ENCODE measurements at regions not wholly inside any gene's neighbourhood (a gene's known extent, or its start where the extent isn't known, plus 50 kb on each side); places are given as distances from the start of the nearest gene placed in this dataset.
A peak's percentile ranks its signal among the peaks of the same experiment; 100 is the strongest.
"Not testable (repeated sequence)": the region's sequence is repeated elsewhere in the genome, so short reads cannot be mapped to it uniquely, and the experiment has no call there.

DNA sequence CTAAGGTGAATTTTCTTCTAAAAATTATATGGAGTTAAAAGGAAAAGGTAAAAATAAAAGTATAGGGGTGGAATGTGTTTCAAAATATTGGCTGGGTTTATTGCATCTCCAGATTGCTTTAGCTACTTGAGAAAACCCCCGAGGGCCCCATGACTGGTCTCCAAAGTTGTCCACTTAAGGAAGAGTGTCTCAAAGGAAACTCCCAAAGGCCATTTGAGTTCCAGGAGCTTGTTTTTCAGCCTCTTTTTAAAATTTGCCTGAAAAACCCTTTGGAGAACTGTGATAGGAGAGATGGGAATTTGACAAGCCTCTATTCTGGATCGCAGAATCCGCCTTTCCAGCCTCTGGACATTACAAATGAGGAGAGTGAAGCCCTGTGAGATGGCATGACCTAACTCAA is 225.6 kb downstream of the ZNF326 start:
- no peak overlapping the region for H3K9ac ChIP-seq (ENCODE audit: extremely low read depth, insufficient read length, low read length)
- no peak overlapping the region for H3K14ac ChIP-seq (ENCODE audit: insufficient read depth, low read length)
- H3K27ac ChIP-seq (ENCODE audit: insufficient read length, low read depth, low read length) = no peak overlapping the region
- DNase-seq = no peak
- H2AK5ac ChIP-seq (ENCODE audit: insufficient read length, low read length) = no peak overlapping the region
- no peak overlapping the region for H3K4ac ChIP-seq (ENCODE audit: low read depth, low read length)
- H2BK20ac ChIP-seq (ENCODE audit: low read depth, low read length, poor library complexity, severe bottlenecking) = no peak overlapping the region
- H4K91ac ChIP-seq (ENCODE audit: insufficient read length, low read depth, low read length) = no peak overlapping the region
- Mint-ChIP-seq H3K27ac (no peak overlapping the region; a peak in 1 of 7 replicates), H3K27me3 (ENCODE audit: low read depth) (no peaks in the 10 kb centered on the region; the same call in 1 of the 2 replicates), H3K4me3 (peak overlapping the region; percentile 92 to 96; a peak in 4 of 5 replicates), H3K9me3 (peaks cover 15 to 17% of the 10 kb centered on the region in 2 experiments), H3K4me1 (peaks cover 17 to 19% of the 10 kb centered on the region in 2 experiments), H3K36me3 (ENCODE audit: insufficient read depth in 1 of 3, low read depth in 3 of 3) (peaks cover 16 to 32% (median 22%) of the 10 kb centered on the region in 3 experiments)
- no peaks in the 10 kb centered on the region for H3K23me2 ChIP-seq (ENCODE audit: insufficient read length, low read depth, low read length, poor library complexity, severe bottlenecking)
- no peak overlapping the region for H2BK120ac ChIP-seq (ENCODE audit: low read depth, low read length, poor library complexity, severe bottlenecking)
- no CpG with 5 or more reads among the region's 3 CpGs for WGBS (ENCODE audit: extremely low coverage, insufficient read length, low lambda C conversion rate)
- no peaks in the 10 kb centered on the region for H4K20me1 ChIP-seq (ENCODE audit: control insufficient read depth, insufficient read depth, insufficient read length)
- no peak overlapping the region for H2BK5ac ChIP-seq (ENCODE audit: insufficient read length, low read length)
- no peak overlapping the region for H3K18ac ChIP-seq (ENCODE audit: insufficient read length, low read depth, low read length)
- no peak overlapping the region for H2BK15ac ChIP-seq (ENCODE audit: low read depth, low read length)
- H2BK12ac ChIP-seq (ENCODE audit: insufficient read length, low read depth, low read length) = no peak overlapping the region
- no peaks in the 10 kb centered on the region for H3K79me2 ChIP-seq (ENCODE audit: insufficient read depth, low read length)
- no peaks in the 10 kb centered on the region for H3K27me3 ChIP-seq (ENCODE audit: insufficient read depth, low read length)
- H3K79me1 ChIP-seq (ENCODE audit: insufficient read depth, low read depth, low read length, poor library complexity, severe bottlenecking) = no peaks in the 10 kb centered on the region
- H3K9me3 ChIP-seq (ENCODE audit: control insufficient read depth, low read depth, low read length) = no peaks in the 10 kb centered on the region
- no peak overlapping the region for H4K5ac ChIP-seq (ENCODE audit: insufficient read length, low read depth, low read length)
- no peaks in the 10 kb centered on the region for H3K4me1 ChIP-seq (ENCODE audit: insufficient read depth, low read length)
- peak overlapping the region; percentile 21 for H3K4me2 ChIP-seq (ENCODE audit: insufficient read depth, insufficient read length, low read length)
- no peak overlapping the region for H4K8ac ChIP-seq (replicated peaks; ENCODE audit: insufficient read length, low read depth, low read length)
- no peak overlapping the region for H3K23ac ChIP-seq (ENCODE audit: insufficient read length, low read depth, low read length)
- H2AFZ ChIP-seq (ENCODE audit: low read length) = no peak overlapping the region
- no peak overlapping the region for H3K56ac ChIP-seq (ENCODE audit: insufficient read length, low read depth, low read length)
- TF ChIP-seq, protein P1, sequence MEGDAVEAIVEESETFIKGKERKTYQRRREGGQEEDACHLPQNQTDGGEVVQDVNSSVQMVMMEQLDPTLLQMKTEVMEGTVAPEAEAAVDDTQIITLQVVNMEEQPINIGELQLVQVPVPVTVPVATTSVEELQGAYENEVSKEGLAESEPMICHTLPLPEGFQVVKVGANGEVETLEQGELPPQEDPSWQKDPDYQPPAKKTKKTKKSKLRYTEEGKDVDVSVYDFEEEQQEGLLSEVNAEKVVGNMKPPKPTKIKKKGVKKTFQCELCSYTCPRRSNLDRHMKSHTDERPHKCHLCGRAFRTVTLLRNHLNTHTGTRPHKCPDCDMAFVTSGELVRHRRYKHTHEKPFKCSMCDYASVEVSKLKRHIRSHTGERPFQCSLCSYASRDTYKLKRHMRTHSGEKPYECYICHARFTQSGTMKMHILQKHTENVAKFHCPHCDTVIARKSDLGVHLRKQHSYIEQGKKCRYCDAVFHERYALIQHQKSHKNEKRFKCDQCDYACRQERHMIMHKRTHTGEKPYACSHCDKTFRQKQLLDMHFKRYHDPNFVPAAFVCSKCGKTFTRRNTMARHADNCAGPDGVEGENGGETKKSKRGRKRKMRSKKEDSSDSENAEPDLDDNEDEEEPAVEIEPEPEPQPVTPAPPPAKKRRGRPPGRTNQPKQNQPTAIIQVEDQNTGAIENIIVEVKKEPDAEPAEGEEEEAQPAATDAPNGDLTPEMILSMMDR (conservative IDR thresholded peaks at IDR 0.05) = no peak
- H3T11ph ChIP-seq (ENCODE audit: low read length) = no peak overlapping the region

DNA sequence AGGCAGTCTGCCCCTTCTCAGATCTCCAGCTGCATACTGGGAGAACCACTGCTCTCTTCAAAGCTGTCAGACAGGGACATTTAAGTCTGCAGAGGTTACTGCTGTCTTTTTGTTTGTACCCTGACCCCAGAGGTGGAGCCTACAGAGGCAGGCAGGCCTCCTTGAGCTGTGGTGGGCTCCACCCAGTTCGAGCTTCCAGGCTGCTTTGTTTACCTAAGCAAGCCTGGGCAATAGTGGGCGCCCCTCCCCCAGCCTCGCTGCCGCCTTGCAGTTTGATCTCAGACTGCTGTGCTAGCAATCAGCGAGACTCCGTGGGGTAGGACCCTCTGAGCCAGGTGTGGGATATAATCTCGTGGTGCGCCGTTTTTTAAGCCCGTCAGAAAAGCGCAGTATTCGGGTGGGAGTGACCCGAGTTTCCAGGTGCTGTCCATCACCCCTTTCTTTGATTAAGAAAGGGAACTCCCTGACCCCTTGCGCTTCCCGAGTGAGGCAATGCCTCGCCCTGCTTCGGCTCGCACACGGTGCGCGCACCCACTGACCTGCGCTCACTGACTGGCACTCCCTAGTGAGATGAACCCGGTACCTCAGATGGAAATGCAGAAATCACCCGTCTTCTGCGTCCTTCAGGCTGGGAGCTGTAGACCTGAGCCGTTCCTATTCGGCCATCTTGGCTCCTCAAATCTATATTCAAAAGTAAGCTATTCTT is 224.4 kb downstream of the ZNF326 start:
- H3K4ac ChIP-seq (ENCODE audit: low read depth, low read length); H2BK20ac ChIP-seq (ENCODE audit: low read depth, low read length, poor library complexity, severe bottlenecking); H3T11ph ChIP-seq (ENCODE audit: low read length); H4K20me1 ChIP-seq (ENCODE audit: control insufficient read depth, insufficient read depth, insufficient read length); H2BK120ac ChIP-seq (ENCODE audit: low read depth, low read length, poor library complexity, severe bottlenecking); H3K4me1 ChIP-seq (ENCODE audit: insufficient read depth, low read length); DNase-seq; H3K9me3 Mint-ChIP-seq; H3K27ac ChIP-seq (ENCODE audit: insufficient read length, low read depth, low read length); H2AFZ ChIP-seq (ENCODE audit: low read length); H3K14ac ChIP-seq (ENCODE audit: insufficient read depth, low read length); H3K27me3 Mint-ChIP-seq (ENCODE audit: low read depth); H3K79me2 ChIP-seq (ENCODE audit: insufficient read depth, low read length); H3K23me2 ChIP-seq (ENCODE audit: insufficient read length, low read depth, low read length, poor library complexity, severe bottlenecking); H3K9me3 ChIP-seq (ENCODE audit: control insufficient read depth, low read depth, low read length); H2BK15ac ChIP-seq (ENCODE audit: low read depth, low read length); H3K79me1 ChIP-seq (ENCODE audit: insufficient read depth, low read depth, low read length, poor library complexity, severe bottlenecking); H4K91ac ChIP-seq (ENCODE audit: insufficient read length, low read depth, low read length); H2BK12ac ChIP-seq (ENCODE audit: insufficient read length, low read depth, low read length); H3K56ac ChIP-seq (ENCODE audit: insufficient read length, low read depth, low read length); H4K8ac ChIP-seq (replicated peaks; ENCODE audit: insufficient read length, low read depth, low read length); H2AK5ac ChIP-seq (ENCODE audit: insufficient read length, low read length); H3K27me3 ChIP-seq (ENCODE audit: insufficient read depth, low read length); H2BK5ac ChIP-seq (ENCODE audit: insufficient read length, low read length); H4K5ac ChIP-seq (ENCODE audit: insufficient read length, low read depth, low read length); H3K23ac ChIP-seq (ENCODE audit: insufficient read length, low read depth, low read length); H3K18ac ChIP-seq (ENCODE audit: insufficient read length, low read depth, low read length): not testable (repeated sequence)
- H3K4me1 Mint-ChIP-seq = peaks cover 17 to 19% of the 10 kb centered on the region in 2 experiments
- peak overlapping the region; percentile 98 to 99 (median 99) for H3K27ac Mint-ChIP-seq
- peaks cover 8 to 21% (median 10%) of the 10 kb centered on the region in 3 experiments; a peak in 6 of 7 replicates for H3K36me3 Mint-ChIP-seq (ENCODE audit: insufficient read depth in 1 of 3, low read depth in 3 of 3)
- peak overlapping the region; percentile 48 for H3K9ac ChIP-seq (ENCODE audit: extremely low read depth, insufficient read length, low read length)
- H3K4me2 ChIP-seq (ENCODE audit: insufficient read depth, insufficient read length, low read length) = peak overlapping the region; percentile 14
- H3K4me3 Mint-ChIP-seq = peak overlapping the region; percentile 92 to 96
- WGBS (ENCODE audit: extremely low coverage, insufficient read length, low lambda C conversion rate) = no CpG with 5 or more reads among the region's 27 CpGs
